HG02571 (cell line): ENCODE measurements at regions not wholly inside any gene's neighbourhood (a gene's known extent, or its start where the extent isn't known, plus 50 kb on each side); places are given as distances from the start of the nearest gene placed in this dataset.

Experiments
- ATAC-seq: cut with Tn5 transposase; IDR thresholded peaks from one replicate; pipeline ENCODE4 v1.9.1; 2021; ENCODE audit warnings: mild to moderate bottlenecking, moderate library complexity; ENCODE audit not compliant: unreplicated experiment

- no peak for ATAC-seq
Observed at GRCh38 chr10:28810057-28810870, 132.9 kb downstream of the BAMBI start.

GRCh38 chr10:28811639-28812349 is 134.5 kb downstream of the BAMBI start:
- ATAC-seq = no peak

- no peak for ATAC-seq
Observed at GRCh38 chr10:28812384-28813372, 135.4 kb downstream of the BAMBI start.

- ATAC-seq = no peak
Observed at GRCh38 chr10:28815681-28816080, 138.4 kb downstream of the BAMBI start.

GRCh38 chr10:28822719-28823464 is 145.6 kb downstream of the BAMBI start:
- no peak for ATAC-seq

- no peak for ATAC-seq
Observed at GRCh38 chr10:28823501-28824075, 146.3 kb downstream of the BAMBI start.

- ATAC-seq = no peak
Observed at GRCh38 chr10:28833313-28833712, 156.0 kb downstream of the BAMBI start.

GRCh38 chr10:28836435-28836743 is 159.1 kb downstream of the BAMBI start:
- no peak for ATAC-seq

GRCh38 chr10:28837613-28838390 is 160.5 kb downstream of the BAMBI start:
- no peak for ATAC-seq

- ATAC-seq = no peak
Observed at GRCh38 chr10:28838908-28839307, 161.6 kb downstream of the BAMBI start.

GRCh38 chr10:28839600-28840007 is 162.3 kb downstream of the BAMBI start:
- no peak for ATAC-seq

GRCh38 chr10:28840202-28840601 is 162.9 kb downstream of the BAMBI start:
- ATAC-seq = no peak

GRCh38 chr10:28840971-28841370 is 163.7 kb downstream of the BAMBI start:
- ATAC-seq = no peak

- ATAC-seq = no peak
Observed at GRCh38 chr10:28841625-28842024, 164.3 kb downstream of the BAMBI start.

- no peak for ATAC-seq
Observed at GRCh38 chr10:28842321-28842720, 165.0 kb downstream of the BAMBI start.

- no peak for ATAC-seq
Observed at GRCh38 chr10:28845009-28845682, 167.8 kb downstream of the BAMBI start.

GRCh38 chr10:28849309-28849708 is 172.0 kb downstream of the BAMBI start:
- ATAC-seq = no peak

- ATAC-seq = no peak
Observed at GRCh38 chr10:28849821-28850220, 172.5 kb downstream of the BAMBI start.

GRCh38 chr10:28850784-28851183 is 173.5 kb downstream of the BAMBI start:
- no peak for ATAC-seq
